ENCODE measurements at regions not wholly inside any gene's neighbourhood (a gene's known extent, or its start where the extent isn't known, plus 50 kb on each side); places are given as distances from the start of the nearest gene placed in this dataset.
"Not testable (repeated sequence)": the region's sequence is repeated elsewhere in the genome, so short reads cannot be mapped to it uniquely, and the experiment has no call there.

DNA sequence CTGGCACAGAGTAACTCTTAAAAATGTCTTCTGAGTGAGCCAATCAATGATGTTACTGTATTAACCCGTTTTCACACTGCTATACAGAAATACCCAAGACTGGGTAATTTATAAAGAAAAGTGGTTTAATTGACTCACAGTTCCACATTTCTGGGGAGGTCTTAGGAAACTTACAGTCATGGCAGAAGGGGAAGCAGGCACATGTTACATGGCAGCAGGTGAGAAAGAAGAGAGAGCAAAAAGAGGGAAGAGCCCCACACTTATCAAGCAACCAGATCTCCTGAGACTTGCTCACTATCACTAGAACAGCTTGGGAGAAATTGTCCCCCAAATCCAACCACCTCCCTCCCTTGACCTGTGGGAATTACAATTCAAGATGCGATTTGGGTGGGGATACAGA lies 97.6 kb upstream of the MIR17HG start:
- no peak for DNase-seq

DNA sequence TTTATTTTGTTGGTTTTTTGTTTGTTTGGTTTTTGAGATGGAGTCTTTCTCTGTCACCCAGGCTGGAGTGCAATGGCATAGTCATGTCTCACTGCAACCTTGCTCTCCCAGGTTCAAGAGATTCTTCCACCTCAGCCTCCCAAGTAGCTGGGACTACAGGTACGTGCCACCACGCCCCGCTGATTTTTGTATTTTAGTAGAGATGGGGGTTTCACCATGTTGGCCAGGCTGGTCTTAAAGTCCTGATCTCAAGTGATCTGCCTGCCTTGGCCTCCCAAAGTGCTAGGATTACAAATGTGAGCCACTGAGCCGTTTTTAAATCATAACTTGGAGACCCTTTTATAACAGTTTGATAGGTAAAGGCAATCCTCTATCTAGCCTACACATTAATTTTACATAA lies 95.9 kb upstream of the MIR17HG start:
- not testable (repeated sequence) for DNase-seq

DNA sequence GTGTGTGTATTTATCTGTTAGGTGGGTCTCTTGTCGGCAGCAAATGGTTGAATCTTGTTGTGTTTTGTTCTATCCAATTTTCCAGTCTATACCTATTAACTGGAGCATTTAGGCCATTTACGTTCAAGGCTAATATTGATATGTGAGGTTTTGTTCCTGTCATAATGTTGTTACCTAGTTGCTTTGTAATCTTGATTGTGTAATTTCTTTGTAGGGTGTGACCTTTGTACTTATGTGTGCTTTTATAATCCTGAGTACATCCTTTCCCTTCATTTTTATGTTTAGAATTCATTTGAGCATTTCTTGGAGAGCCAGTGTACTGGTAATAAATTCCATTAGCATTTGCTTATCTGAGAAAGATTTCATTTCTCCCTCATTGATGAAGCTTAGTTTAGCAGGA lies 83.0 kb upstream of the MIR17HG start:
- no peak for DNase-seq

DNA sequence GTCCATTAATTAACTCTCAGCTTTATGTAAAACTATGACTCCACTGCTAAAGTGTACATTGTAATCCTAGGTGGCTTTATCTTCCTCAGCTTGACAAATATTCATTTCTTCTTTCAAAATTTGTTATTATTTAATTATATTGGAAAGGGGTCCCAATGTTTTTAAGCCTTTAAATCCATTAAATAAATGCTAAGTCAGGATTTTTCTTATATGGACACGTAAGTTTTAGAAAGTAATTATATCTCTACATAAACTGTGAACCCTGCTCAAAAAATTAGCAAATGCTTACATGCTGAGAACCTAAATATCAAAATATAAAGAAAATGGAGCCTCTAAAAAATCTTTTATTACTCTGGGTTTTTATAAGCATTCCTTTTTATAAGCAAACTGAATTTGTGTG lies 78.2 kb upstream of the MIR17HG start:
- no peak for DNase-seq

DNA sequence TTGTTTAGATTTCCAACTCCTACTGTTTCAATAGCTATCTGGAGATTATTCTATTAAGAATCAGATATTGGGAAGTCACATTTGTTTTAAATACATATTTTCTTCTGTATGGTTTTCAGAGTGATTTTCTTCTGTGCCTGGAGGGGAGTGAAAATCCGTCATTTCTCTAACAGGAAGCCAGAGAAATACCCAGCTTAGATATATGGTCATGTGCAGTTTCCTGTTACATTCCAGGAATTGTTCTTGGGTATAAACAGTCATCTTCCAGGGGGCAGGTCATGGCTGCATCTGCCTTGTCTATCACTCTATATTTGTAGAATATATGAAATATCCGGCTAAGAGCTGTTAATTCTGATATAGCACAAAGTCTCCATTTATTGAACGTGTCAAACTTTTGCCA lies 77.5 kb upstream of the MIR17HG start:
- peak; percentile 13 for DNase-seq

DNA sequence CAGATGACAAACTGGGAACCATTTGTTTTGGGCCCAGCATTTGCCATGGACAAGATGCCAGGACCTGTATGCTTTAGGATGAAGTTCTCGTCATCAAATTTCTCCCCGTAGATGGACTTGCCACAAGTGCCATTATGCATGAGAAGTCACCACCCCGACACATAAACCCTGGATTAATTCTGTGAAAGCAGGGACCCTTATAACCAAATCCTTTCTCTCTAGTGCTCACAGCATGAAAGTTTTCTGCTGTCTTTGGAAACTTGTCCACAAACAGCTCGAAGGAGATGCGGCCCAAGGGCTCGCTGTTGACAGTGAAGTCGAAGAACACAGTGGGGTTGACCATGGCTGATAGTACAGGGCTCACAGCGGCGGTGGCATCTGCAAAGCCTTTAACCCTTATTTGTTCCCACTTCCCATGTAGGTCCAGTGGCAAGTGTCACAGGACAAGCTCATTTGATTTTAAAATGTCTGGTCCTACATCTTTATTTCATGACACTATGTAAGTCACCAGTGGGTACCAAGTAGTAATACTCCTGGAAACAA lies 75.2 kb upstream of the MIR17HG start:
- DNase-seq, result no peak

DNA sequence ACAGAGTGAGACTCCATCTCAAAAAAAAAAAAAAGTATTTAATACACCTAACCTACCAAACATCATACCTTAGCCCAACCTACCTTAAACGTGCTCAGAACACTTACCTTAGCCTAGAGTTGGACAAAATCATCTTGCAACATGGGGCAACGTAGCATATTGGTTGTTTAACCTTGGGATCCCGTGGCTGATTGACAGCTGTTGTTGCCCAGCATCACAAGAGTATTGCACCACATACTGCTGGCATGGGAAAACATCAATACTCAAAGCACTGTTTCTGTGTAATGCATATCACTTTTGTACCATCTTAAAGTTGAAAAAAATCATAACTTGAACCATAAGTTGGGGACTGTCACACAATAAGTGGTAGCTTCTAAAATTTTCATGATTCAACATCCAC lies 73.8 kb upstream of the MIR17HG start:
- DNase-seq, result no peak

DNA sequence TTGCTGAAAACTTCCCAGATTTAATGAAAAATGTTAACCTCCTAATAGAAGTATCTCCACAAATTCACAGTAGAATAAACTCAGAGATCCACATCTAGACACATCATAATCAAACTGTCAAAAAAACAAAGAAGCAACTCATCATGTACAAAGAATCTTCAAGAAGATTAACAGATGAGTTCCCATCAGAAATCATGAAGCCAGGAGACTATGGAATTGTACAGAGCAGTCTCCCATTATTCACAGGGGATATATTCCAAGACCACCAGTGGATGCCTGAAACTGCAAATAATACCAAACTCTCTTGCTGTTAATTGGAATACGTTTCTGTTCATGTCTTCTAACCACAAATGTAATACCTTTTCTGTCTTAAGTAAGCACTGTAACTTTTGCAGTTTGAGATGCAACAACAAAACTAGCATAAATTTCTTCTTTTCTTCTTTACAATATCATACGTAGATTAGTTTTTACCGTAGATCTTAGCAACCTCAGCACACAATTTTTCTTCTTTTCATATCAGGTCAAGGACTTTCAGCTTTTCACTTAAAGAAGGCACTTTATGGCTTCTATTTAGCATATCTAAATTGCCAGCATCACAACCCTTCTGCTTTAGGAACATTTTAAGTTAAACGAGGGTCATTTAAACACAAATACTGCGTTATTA lies 70.3 kb upstream of the MIR17HG start:
- no peak for DNase-seq

DNA sequence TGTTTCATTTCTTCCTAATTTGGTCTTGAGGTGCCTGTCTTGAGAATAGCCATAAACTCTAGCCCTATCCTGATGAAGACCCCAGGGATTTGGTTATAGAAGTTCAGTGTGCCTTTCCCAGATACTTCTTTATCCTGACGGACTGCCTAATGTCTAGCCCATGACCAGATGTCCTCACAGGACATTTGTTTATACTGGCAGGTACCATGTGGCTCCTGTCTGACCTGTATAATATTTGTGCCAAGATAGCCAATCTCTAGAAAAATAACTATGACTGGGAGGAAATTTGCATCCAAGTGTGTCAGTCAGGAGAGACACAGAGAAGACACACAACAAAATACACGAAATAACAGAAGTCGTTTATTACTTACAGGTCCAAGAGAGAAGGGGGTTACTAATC lies 69.2 kb upstream of the MIR17HG start:
- no peak for DNase-seq

DNA sequence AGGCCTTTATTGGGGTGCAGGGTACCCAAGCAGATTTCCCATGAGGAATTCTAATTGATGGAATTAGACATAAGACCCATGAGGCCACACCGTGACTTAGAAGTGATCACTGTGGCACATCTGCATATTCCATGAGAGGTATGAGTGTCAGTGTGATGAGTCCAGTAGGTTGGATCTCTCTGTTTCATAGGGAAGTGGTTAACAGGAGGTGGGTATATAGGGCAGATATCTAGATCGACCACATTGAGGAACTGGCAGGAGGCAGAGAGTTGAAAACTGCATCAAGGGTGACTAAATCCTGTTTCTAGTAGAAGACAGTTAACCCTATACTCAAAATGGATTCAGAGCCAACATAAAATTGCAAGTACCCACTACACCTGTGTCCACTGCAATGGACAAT lies 68.6 kb upstream of the MIR17HG start:
- no peak for DNase-seq

DNA sequence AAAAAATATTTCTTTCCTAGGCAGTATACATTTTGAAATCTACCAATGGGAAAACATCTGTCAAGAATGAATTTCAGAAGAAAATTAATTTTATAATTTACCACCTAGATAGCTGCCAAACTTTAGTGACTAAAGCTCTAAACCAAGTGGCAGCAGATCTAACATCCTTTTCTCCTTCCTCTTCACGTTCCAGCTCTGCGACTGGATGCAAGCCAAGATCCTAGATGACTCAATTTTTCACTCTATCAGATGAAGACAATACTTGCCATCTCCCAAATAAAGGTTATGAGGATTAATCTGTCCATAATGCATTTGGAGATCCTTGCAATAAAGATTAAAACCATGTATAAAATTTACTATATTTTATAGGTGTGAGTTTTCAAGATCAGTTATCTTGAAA lies 66.7 kb upstream of the MIR17HG start:
- peak; percentile 3 for DNase-seq

DNA sequence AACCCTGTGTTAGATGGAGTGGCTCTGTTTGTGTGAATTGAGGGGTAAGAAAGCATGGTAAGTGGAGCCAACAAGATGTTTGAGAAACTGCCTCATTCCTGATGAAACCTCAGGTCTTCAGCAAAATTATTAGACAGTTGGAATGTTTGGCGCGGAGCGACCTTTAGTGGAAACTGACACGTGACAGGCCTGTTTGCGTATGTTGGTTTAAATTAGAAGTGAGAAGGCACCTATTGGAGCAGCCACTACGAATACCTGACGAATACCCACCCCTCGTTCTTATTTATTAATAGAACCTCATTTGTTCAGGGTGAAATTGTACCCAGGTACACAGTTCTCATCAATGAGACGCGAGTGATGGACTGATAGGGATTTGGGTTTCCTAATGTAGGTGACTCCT lies 63.2 kb upstream of the MIR17HG start:
- no peak for DNase-seq

DNA sequence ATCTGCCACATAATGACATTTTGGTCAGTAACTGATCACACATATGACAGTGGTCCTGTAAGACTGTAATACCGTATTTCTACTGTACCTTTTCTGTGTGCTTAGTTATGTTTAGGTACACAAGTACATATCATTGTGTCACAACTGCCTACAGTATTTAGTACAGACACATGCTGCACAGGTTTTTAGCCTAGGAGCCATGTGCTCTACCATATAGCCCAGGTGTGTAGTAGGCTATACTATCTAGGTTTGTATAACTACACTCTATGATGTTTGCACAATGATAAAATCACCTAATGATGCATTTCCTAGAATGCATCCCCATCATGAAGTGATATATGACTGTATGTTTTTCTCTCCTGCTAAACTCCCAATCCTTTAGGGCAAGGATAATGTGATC lies 61.2 kb upstream of the MIR17HG start:
- DNase-seq, result no peak

DNA sequence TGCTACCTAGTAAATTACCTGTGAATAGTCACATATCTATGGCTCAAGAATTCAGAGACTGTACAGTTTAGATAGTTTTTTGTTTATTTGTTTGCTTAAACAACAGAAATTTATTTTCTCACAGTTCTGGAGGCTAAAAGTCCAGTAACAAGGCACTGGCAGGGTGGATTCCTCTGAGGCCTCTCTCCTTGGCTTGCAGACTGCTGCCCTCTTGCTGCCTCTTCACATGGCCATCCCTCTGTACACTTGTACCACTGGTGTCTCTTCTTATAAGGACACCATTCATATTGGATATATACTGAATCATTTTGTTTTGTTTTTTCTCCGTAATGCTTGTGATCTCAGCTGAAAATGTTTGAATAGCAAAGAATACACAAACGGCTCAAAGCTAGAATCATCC lies 56.4 kb upstream of the MIR17HG start:
- DNase-seq, result no peak

DNA sequence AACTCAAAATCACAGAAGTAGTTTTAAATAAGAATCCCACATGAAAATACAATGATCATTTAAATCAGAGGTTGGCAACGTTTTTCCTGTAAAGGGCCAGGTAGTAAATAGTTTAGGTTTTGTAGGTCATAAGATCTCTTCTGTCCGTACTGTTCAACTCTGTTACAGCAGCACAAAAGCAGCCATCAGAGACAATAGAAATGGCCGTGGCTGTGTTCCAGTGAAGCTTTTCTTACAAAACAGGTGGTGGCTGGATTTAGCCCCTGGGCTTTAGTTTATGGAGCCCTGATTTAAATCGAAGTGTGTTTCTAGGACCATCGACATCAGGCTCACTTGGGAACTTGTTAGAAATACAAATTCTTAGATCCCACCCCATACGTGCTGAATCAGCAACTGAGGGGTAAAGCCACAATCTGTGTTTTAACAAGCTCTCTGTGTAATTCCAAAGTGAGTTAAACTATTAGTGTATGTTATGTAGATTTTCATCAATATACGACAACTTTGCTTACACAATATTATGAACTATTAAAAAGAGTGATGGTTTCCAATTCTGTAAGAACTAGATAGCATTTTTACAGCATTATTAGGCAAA lies 54.8 kb upstream of the MIR17HG start:
- DNase-seq, result no peak

DNA sequence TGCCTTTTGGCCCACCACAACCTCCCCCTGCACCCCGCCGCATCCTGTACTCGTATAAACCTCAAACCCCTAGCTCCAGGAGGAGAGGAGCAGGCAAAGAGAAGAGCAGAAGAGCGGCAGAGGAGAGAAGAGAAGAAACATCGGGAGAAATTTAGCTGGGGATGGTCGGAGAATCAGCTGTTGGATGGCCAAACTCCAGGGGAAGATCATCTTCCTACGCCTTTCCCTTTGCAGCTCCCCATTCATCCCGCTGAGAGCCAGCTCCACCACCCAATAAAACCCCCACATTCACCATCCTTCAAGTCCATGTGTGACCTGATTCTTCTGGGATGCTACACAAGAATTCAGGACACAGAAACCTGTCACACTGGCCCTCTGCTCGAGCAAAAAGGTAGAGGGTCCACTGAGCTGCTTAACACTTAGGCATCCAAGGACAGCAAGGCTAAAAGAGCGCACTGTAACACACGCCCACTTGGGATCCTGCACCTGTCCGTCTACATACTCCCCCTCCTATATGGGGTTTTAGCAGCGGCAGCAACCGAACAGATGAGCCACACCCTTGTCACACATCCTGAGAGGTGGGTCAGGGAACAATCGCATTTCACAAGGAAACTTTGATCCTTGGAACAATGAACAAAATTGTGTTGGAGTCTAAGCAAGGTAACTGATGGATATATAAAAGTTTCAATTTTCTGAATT lies 51.6 kb upstream of the MIR17HG start:
- DNase-seq, result no peak

DNA sequence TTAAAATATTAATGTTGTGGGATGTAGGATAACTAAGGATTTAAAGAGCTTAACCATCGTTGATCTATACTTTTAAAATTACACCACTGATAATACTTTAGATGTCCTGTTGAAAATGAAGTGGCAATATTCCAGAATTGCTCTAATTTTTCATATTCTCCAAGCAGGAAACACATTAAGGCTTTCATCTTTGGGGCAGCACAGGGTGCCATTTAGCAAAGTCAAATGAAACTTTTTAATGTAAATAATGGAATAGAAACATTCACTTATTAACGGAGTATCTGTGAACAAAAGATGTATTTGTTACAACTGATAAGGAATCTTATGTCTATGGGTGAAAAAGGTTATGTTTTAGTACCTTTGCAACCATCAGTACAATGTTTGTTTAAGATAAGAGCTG lies 50.0 kb upstream of the MIR17HG start:
- DNase-seq, result no peak
